Thymus (tissue), 11 donors: ENCODE measurements at regions not wholly inside any gene's neighbourhood (a gene's known extent, or its start where the extent isn't known, plus 50 kb on each side); places are given as distances from the start of the nearest gene placed in this dataset.

ENCODE experiments used
- DNase-seq, 9 donors: peaks; one replicate each; pipeline ENCODE4 v3.0.0-alpha.2; 2013; ENCODE audit warnings: low spot score in 9 of 9, low read depth in 6 of 9, missing footprints in 1 of 9
- H3K27ac ChIP-seq, 2 donors: one replicate each; pipeline ENCODE4 v1.5.1; 2013; ENCODE audit warnings: control low read depth in 1 of 2, low read depth in 1 of 2, low read length in 1 of 2, mild to moderate bottlenecking in 1 of 2, moderate library complexity in 1 of 2
- H3K27me3 ChIP-seq, 2 donors: one replicate each; pipeline ENCODE4 v1.5.1; 2013; ENCODE audit warnings: low read length in 1 of 2; ENCODE audit not compliant: control insufficient read depth in 2 of 2, insufficient read depth in 1 of 2
- H3K36me3 ChIP-seq, 2 donors: one replicate each; pipeline ENCODE4 v1.5.1; 2013; ENCODE audit warnings: low read length in 1 of 2, mild to moderate bottlenecking in 1 of 2, moderate library complexity in 1 of 2; ENCODE audit not compliant: control insufficient read depth in 2 of 2, insufficient read depth in 2 of 2
- H3K4me1 ChIP-seq, 2 donors: one replicate each; pipeline ENCODE4 v1.5.1; 2013; ENCODE audit warnings: low read length in 2 of 2; ENCODE audit not compliant: control insufficient read depth in 2 of 2, insufficient read depth in 2 of 2
- H3K4me3 ChIP-seq, 2 donors: one replicate each; pipeline ENCODE4 v1.5.1; 2013; ENCODE audit warnings: low read length in 2 of 2, control low read depth in 1 of 2, mild to moderate bottlenecking in 1 of 2
- H3K9me3 ChIP-seq, 2 donors: one replicate each; pipeline ENCODE4 v1.5.1; 2013; ENCODE audit warnings: low read length in 1 of 2, mild to moderate bottlenecking in 1 of 2; ENCODE audit not compliant: control insufficient read depth in 2 of 2, insufficient read depth in 1 of 2
- WGBS: extraction: QIAGEN DNeasy Blood & Tissue Kit; methylation state at CpG from one replicate; pipeline ENCODE4 v1.1.7; 2013; 5-methylcytosine and 5-hydroxymethylcytosine counted together
- donor health status: healthy.

- H3K4me1 ChIP-seq: no peaks in the 10 kb centered on the region
- H3K4me3 ChIP-seq: no peak overlapping the region
- WGBS: 65% methylated on average over 2 of the region's 2 CpGs
- H3K27me3 ChIP-seq: no peaks in the 10 kb centered on the region
- H3K9me3 ChIP-seq: no peaks in the 10 kb centered on the region
- peak in 1 of 9 donors; percentile 5 for DNase-seq
- H3K27ac ChIP-seq: no peak overlapping the region
- H3K36me3 ChIP-seq: no peaks in the 10 kb centered on the region
These were observed 388.1 kb upstream of the KLHL29 start for GRCh38 chr2:22996911-22997310.

GRCh38 chr2:22998359-22998758, 386.6 kb upstream of the KLHL29 start:
- no peaks in the 10 kb centered on the region for H3K36me3 ChIP-seq
- H3K9me3 ChIP-seq: no peaks in the 10 kb centered on the region
- WGBS: 89% methylated on average over 3 of the region's 3 CpGs
- no peak overlapping the region for H3K4me3 ChIP-seq
- no peak for DNase-seq
- H3K4me1 ChIP-seq: no peaks in the 10 kb centered on the region
- H3K27me3 ChIP-seq: no peaks in the 10 kb centered on the region
- no peak overlapping the region for H3K27ac ChIP-seq

- no peaks in the 10 kb centered on the region for H3K36me3 ChIP-seq
- WGBS: 96% methylated on average over 4 of the region's 4 CpGs
These were observed 385.0 kb upstream of the KLHL29 start for GRCh38 chr2:22999951-23000350.

GRCh38 chr2:23002234-23002633, 382.7 kb upstream of the KLHL29 start:
- Histone ChIP-seq H3K36me3 (no peaks in the 10 kb centered on the region), H3K27ac (no peak overlapping the region), H3K4me3 (no peak overlapping the region), H3K9me3 (no peaks in the 10 kb centered on the region), H3K4me1 (no peaks in the 10 kb centered on the region), H3K27me3 (no peaks in the 10 kb centered on the region)
- DNase-seq: no peak
- WGBS: 97% methylated on average over 1 of the region's 1 CpG

More at GRCh38 chr2:22999951-23000350, 385.0 kb upstream of the KLHL29 start:
- no peak overlapping the region for H3K27ac ChIP-seq
- H3K27me3 ChIP-seq: no peaks in the 10 kb centered on the region
- no peak for DNase-seq
- H3K9me3 ChIP-seq: no peaks in the 10 kb centered on the region
- no peak overlapping the region for H3K4me3 ChIP-seq
- H3K4me1 ChIP-seq: no peaks in the 10 kb centered on the region

GRCh38 chr2:23005469-23005868, 379.5 kb upstream of the KLHL29 start:
- Histone ChIP-seq H3K4me3 (no peak overlapping the region), H3K36me3 (no peaks in the 10 kb centered on the region), H3K27me3 (no peaks in the 10 kb centered on the region), H3K27ac (no peak overlapping the region), H3K4me1 (no peaks in the 10 kb centered on the region), H3K9me3 (no peaks in the 10 kb centered on the region)
- DNase-seq: no peak
- WGBS: 88% methylated on average over 4 of the region's 4 CpGs

- Histone ChIP-seq H3K36me3 (no peaks in the 10 kb centered on the region), H3K9me3 (no peaks in the 10 kb centered on the region), H3K27me3 (no peaks in the 10 kb centered on the region), H3K4me3 (no peak overlapping the region), H3K4me1 (no peaks in the 10 kb centered on the region), H3K27ac (no peak overlapping the region)
- no peak for DNase-seq
- 94% methylated on average over 1 of the region's 1 CpG for WGBS
These were observed 377.2 kb upstream of the KLHL29 start for GRCh38 chr2:23007631-23008235.

GRCh38 chr2:23008440-23008839, 376.5 kb upstream of the KLHL29 start:
- Histone ChIP-seq H3K27me3 (no peaks in the 10 kb centered on the region), H3K27ac (no peak overlapping the region), H3K4me1 (no peaks in the 10 kb centered on the region), H3K9me3 (no peaks in the 10 kb centered on the region), H3K36me3 (no peaks in the 10 kb centered on the region), H3K4me3 (no peak overlapping the region)
- 95% methylated on average over 6 of the region's 6 CpGs for WGBS
- no peak for DNase-seq

GRCh38 chr2:23008951-23009350, 376.0 kb upstream of the KLHL29 start:
- H3K27ac ChIP-seq: no peak overlapping the region
- no peaks in the 10 kb centered on the region for H3K27me3 ChIP-seq
- 98% methylated on average over 7 of the region's 7 CpGs for WGBS
- no peak for DNase-seq
- no peaks in the 10 kb centered on the region for H3K36me3 ChIP-seq
- no peaks in the 10 kb centered on the region for H3K9me3 ChIP-seq
- H3K4me3 ChIP-seq: no peak overlapping the region
- no peaks in the 10 kb centered on the region for H3K4me1 ChIP-seq

- WGBS: 90% methylated on average over 7 of the region's 7 CpGs
- DNase-seq: peak in 1 of 9 donors; percentile 6
- Histone ChIP-seq H3K36me3 (no peaks in the 10 kb centered on the region), H3K27ac (no peak overlapping the region), H3K4me3 (no peak overlapping the region), H3K4me1 (no peaks in the 10 kb centered on the region), H3K9me3 (no peaks in the 10 kb centered on the region), H3K27me3 (no peaks in the 10 kb centered on the region)
These were observed 375.3 kb upstream of the KLHL29 start for GRCh38 chr2:23009545-23010149.
